GM21825 (cell line): ENCODE measurements at regions not wholly inside any gene's neighbourhood (a gene's known extent, or its start where the extent isn't known, plus 50 kb on each side); places are given as distances from the start of the nearest gene placed in this dataset.
"Not testable (repeated sequence)": the region's sequence is repeated elsewhere in the genome, so short reads cannot be mapped to it uniquely, and the experiment has no call there.

ENCODE experiments used
- ATAC-seq: cut with Tn5 transposase; IDR thresholded peaks from one replicate; pipeline ENCODE4 v1.9.1; 2021; ENCODE audit warnings: mild to moderate bottlenecking, moderate library complexity; ENCODE audit not compliant: unreplicated experiment

DNA sequence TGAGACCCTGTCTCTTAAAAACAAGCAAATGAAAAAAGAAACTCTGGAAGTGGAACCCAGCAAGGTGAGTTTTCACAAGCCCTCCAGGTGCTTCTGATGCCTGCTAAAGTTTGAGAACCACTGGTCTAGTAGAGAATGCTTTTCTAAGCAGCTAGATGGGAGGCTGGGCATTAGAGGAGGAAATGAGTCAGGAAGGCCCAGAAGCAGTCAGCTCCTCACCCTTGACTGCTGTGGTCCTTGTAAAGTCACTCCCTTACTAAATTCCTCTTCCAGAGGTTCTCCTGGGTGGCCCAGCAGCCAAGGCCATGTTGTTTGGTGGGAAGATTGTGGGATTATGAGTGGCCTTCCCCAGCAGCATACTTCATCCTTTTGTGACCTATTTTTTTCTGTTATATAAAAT, 52.0 kb upstream of the FYN start:
- ATAC-seq = no peak

GRCh38 chr6:111926731-111927302, 53.6 kb upstream of the FYN start:
- no peak for ATAC-seq

DNA sequence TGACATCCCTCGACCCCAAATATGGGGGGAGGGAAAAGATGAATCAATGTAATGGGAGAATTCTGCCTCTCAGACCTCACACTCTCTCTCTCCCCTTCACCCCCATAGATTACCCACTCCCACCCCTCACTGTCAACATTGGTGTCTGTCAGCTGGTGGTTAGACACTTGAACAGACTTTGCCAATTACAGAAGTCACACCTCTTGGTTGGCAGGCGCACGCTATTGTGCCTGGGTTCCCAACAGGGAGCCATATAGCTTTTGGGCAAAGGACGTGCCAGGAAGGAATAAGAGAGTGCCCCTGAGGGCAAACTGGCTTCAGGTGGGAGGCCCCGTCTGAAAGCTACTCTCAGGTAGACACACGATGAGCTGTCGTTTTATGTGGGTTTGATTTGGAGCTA, 54.1 kb upstream of the FYN start:
- ATAC-seq = no peak

GRCh38 chr6:111928139-111928538, 54.9 kb upstream of the FYN start:
- no peak for ATAC-seq

- ATAC-seq = not testable (repeated sequence)
These were observed 61.4 kb upstream of the FYN start for GRCh38 chr6:111934611-111935010.

DNA sequence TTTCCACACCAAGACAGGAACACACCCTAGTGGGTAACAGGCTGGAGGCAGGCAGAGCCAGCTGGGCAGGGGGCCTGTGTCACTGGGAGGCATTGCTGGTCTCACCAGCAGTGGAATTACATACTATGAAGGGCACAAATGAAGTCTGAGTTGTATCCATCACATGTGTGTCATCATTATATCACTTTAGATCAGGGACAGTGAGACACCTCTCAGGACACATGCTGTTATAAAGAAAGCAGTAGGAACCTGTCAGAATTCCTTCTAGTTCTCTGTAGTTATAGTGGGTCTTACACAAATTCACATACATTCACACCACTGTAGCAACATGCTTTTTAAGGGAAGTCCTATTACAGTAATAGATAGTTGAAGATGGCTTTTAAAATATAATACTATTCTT, 63.5 kb upstream of the FYN start:
- ATAC-seq = no peak

DNA sequence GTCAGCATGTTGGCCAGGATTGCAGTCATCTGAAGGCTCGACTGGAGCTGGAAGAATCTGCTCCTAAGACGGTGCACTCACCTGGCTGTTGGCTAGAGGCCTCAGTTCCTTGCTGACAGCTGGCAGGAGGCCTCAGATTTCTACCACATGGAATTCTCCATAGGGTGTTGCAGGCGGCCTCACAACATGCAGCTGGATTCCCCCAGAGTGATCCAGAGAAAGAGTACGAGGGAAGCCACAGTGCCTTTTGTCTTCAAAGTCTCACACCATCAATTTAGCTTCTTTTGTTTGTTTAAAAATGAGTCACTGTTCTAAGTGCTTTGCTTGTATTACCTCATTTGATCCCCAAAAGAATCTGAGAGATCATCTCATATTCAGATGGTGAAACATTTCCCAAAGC, 65.5 kb upstream of the FYN start:
- no peak for ATAC-seq

- no peak for ATAC-seq
These were observed 66.7 kb upstream of the FYN start for GRCh38 chr6:111939902-111940301.

GRCh38 chr6:111940801-111941200, 67.5 kb upstream of the FYN start:
- ATAC-seq = no peak

DNA sequence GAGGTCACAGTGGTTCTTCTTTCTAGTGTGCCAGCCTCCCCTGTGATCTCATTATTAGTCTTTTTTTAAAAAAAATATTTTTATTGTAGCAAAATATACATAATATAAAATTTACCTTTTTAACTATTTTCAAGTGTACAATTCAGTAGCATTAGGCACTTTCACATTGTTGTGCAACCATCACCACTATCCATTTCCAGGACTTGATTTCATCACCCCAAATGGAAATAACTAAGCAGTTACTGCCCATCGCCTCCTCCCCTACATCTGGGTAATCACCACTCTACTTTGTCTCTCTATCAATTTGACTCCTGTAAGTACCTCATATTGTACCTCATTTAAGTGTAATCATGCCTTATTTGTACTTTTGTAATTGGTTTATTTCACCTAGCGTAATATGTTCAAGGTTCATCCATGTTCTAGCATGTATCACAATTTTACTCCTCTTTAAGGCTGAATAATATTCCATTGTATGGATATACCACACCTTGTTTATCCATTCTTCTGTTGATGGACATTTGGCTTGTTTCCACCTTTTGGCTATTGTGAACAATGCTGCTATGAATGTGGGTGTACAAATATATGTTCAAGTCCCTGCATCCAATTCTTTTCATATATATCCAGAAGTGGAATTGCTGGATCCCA, 68.6 kb upstream of the FYN start:
- no peak for ATAC-seq

GRCh38 chr6:111942561-111942960, 69.3 kb upstream of the FYN start:
- no peak for ATAC-seq

DNA sequence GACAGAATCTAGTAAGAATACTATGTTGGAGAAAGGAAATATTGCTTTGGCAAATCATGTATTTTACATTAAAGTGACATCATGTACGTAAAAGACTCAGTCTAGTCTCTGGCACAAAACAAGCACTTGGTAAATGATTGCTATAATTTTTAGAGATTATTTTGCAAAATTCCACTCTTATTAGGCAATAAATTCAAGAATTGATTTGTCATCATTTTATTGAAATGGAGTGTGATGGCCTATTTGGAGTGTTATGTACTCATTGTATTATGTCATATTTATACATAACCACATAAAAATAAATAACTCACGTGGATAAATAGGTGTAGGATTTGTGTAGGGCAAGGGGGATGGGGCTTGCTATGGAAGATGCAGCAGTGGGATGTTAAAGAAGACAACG, 70.0 kb upstream of the FYN start:
- ATAC-seq = no peak

GRCh38 chr6:111943726-111944125, 70.5 kb upstream of the FYN start:
- no peak for ATAC-seq

- no peak for ATAC-seq
These were observed 71.3 kb upstream of the FYN start for GRCh38 chr6:111944541-111944940.

DNA sequence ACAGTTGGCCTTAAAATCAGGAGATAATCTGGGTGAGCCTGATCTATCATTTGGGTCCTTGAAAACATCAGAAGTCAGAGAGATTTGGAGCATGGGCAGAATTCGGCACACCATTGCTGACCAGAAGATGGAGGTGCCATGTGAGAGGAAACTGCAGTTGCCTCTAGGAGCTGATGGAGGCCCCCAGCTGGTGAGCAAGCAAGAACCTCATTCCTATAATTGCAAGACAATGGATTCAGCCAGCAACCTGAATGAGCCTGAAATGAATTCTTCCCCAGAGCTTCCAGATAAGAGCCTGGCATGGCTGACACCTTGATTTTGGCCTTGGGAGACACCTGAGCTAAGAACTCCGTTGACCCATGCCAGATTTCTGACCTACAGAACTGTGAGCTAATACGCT, 76.3 kb upstream of the FYN start:
- ATAC-seq = no peak

GRCh38 chr6:111949984-111950383, 76.7 kb upstream of the FYN start:
- not testable (repeated sequence) for ATAC-seq

GRCh38 chr6:111950661-111951496, 77.6 kb upstream of the FYN start:
- ATAC-seq = no peak

DNA sequence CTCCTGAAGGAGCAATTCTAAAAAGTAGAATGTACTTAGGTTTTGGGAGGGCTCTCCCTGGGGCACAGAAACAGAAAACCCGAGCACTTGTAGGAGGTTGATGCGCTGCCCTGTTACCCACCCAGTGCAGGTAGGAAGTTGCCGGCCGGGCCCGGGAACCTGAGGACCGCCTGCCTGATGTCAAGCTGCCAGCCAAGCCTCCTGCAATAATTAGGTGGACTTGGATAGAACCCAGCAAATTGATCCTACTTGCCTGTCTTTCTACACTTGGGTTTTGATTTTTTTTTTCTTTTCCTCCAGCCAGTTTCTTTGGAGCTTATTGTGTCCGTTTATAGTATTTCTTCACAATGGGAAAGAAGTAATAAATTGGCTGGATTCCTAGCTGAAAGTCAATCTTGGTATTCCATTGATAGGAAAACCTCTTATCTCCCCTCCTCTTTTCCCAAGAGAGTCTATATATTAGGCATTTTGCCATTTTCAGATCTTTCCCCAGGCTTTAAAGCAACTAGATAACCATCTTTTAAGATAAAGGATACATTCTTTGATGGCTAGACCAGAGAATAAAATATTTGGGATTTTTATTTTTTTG, 78.3 kb upstream of the FYN start:
- ATAC-seq = no peak

DNA sequence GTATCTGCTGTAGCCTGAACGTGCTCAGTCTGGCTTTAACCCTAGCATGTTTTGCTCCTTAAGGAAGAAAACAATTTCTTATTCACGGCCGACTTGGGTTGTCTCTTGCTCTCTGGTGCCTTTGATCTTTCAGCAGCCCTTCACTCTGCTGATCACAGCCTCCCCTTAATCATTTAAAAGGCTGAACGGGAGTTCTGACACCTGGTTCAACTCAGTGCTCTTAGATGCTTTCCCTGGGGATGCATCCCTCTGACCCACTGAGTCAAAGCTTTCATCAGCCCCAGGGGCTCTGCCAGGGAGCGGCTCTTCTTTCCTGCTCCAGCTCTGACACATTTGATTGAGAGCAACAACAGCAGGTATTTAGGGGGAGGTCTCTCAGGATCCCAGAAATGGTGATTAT, 79.0 kb upstream of the FYN start:
- ATAC-seq = no peak

DNA sequence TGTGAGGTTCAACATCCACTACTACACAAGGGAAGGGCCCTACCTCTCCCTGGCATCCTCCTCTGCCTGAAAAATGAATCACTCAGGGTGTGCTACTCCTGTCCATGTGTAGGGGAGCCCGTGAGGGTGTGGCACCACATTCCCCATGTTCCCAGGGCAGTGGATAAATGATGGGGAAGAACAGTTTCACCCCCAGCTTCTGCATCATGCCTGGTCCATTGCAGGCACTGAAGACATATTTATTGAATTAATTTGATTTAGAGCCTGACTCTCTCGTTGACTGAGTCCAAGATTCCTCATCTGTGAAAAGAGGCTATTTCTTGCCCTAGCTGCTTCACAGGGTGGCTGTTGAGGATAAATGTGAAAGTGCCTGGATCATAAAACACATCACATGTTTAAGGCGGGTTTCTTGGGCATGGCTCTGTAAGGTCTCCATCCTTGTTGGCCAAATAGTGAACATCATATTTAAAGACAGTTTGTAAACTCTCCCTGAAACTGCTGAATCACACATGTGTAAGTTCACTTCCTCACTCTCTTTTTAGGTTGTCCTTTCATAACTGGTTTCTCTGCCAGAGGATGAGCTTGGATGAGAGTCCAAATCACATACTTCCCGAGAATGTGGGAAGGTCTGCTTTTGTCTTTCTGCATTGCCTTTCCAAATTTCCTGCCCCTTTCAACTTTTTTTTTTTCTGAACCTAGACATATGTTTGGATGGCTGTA, 79.7 kb upstream of the FYN start:
- ATAC-seq = no peak

DNA sequence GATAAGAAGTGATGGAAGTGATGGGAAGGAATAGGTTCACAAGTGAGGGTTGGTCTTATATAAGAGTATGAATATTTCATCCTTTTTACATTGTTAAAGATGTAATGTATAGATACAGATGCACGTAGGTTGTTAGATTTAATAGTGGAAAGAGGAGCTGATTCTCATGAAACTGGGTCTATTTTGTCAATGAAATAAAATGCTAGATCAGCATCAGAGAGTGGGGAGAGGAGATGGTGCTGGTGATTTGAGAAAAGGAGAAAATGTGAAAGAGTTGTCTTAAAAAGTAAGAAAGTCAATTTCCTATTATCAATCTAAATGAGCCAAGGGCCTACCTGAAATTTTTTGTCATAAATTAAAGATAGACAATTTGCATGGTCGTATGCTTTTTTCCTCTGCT, 82.8 kb upstream of the FYN start:
- no peak for ATAC-seq
